ENCODE measurements at regions not wholly inside any gene's neighbourhood (a gene's known extent, or its start where the extent isn't known, plus 50 kb on each side); places are given as distances from the start of the nearest gene placed in this dataset.
"Not testable (repeated sequence)": the region's sequence is repeated elsewhere in the genome, so short reads cannot be mapped to it uniquely, and the experiment has no call there.

- DNase-seq, result no peak
These were observed 133.7 kb downstream of the DIRAS2 start for GRCh38 chr9:90508940-90509339.

- DNase-seq, result no peak
These were observed 130.9 kb downstream of the DIRAS2 start for GRCh38 chr9:90511711-90512110.

GRCh38 chr9:90514877-90515276 lies 127.7 kb downstream of the DIRAS2 start:
- no peak for DNase-seq

- no peak for DNase-seq
These were observed 127.1 kb downstream of the DIRAS2 start for GRCh38 chr9:90515510-90515909.

- DNase-seq, result no peak
These were observed 125.5 kb downstream of the DIRAS2 start for GRCh38 chr9:90517103-90517502.

- DNase-seq, result no peak
These were observed 120.6 kb downstream of the DIRAS2 start for GRCh38 chr9:90521811-90522570.

GRCh38 chr9:90523958-90524357 lies 118.7 kb downstream of the DIRAS2 start:
- no peak for DNase-seq

GRCh38 chr9:90526386-90526785 lies 116.2 kb downstream of the DIRAS2 start:
- DNase-seq, result no peak

GRCh38 chr9:90536094-90536493 lies 106.5 kb downstream of the DIRAS2 start:
- DNase-seq, result not testable (repeated sequence)

GRCh38 chr9:90538566-90538965 lies 104.1 kb downstream of the DIRAS2 start:
- no peak for DNase-seq

GRCh38 chr9:90539286-90539685 lies 103.3 kb downstream of the DIRAS2 start:
- DNase-seq, result no peak

- DNase-seq, result no peak
These were observed 101.9 kb downstream of the DIRAS2 start for GRCh38 chr9:90540734-90541133.

GRCh38 chr9:90544488-90544887 lies 98.1 kb downstream of the DIRAS2 start:
- DNase-seq, result no peak

GRCh38 chr9:90546200-90546599 lies 96.4 kb downstream of the DIRAS2 start:
- DNase-seq, result peak; percentile 95

GRCh38 chr9:90547896-90548295 lies 94.7 kb downstream of the DIRAS2 start:
- DNase-seq, result no peak

GRCh38 chr9:90552317-90552716 lies 90.3 kb downstream of the DIRAS2 start:
- no peak for DNase-seq

- DNase-seq, result no peak
These were observed 87.1 kb downstream of the DIRAS2 start for GRCh38 chr9:90555351-90556057.

GRCh38 chr9:90556897-90557675 lies 85.5 kb downstream of the DIRAS2 start:
- peak in 1 of 2 experiments; percentile 27 for DNase-seq

GRCh38 chr9:90559075-90560073 lies 83.2 kb downstream of the DIRAS2 start:
- no peak for DNase-seq

Data from SHP77 (cell line).